ENCODE measurements at regions not wholly inside any gene's neighbourhood (a gene's known extent, or its start where the extent isn't known, plus 50 kb on each side); places are given as distances from the start of the nearest gene placed in this dataset.

DNA sequence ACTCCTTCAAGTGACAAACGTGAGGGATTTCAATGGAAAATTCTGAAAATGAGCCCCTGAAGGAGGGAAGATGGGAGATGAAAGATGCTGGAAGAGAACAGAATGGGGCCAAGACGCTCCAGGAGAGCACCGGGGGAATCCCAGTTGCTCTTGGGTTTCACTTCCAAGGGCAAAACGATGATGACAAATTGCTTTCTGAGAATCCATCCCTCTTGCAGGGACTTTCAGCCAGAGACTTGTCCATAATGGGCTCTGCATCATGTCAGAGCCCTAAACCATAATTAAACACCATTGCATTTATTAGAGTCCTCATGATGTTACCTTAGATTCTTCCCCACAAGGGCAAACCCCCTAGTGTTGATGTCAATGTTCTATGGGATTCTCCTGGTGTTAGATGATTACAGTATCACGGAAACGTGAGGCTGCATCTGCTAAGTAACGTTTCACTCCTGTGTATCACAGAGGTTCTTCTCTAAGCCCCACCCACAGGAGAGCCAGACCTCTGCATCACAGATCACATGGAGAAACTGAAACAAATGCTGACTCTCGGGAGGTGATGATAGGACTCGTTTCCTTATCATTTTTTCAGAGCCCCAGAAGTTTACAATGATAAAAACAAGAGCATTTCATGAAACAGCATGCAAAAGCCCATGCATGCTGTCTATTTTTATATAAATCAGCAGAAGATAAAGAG, 114.4 kb downstream of the TENT4A start:
- TF ChIP-seq, protein P1, sequence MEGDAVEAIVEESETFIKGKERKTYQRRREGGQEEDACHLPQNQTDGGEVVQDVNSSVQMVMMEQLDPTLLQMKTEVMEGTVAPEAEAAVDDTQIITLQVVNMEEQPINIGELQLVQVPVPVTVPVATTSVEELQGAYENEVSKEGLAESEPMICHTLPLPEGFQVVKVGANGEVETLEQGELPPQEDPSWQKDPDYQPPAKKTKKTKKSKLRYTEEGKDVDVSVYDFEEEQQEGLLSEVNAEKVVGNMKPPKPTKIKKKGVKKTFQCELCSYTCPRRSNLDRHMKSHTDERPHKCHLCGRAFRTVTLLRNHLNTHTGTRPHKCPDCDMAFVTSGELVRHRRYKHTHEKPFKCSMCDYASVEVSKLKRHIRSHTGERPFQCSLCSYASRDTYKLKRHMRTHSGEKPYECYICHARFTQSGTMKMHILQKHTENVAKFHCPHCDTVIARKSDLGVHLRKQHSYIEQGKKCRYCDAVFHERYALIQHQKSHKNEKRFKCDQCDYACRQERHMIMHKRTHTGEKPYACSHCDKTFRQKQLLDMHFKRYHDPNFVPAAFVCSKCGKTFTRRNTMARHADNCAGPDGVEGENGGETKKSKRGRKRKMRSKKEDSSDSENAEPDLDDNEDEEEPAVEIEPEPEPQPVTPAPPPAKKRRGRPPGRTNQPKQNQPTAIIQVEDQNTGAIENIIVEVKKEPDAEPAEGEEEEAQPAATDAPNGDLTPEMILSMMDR (IDR thresholded peaks at IDR 0.05): no peak
- no peak for TF ChIP-seq POLR2A (IDR thresholded peaks at IDR 0.05)
- no peak for TF ChIP-seq POLR2AphosphoS5 (IDR thresholded peaks at IDR 0.05)

Measured in suprapubic skin (tissue), 4 donors.